ENCODE measurements at regions not wholly inside any gene's neighbourhood (a gene's known extent, or its start where the extent isn't known, plus 50 kb on each side); places are given as distances from the start of the nearest gene placed in this dataset.

GRCh38 chr3:159189994-159190669 is 388.3 kb downstream of the MFSD1 start:
- no peak for TF ChIP-seq CTCF (conservative IDR thresholded peaks at IDR 0.05; ENCODE audit: low read depth, low read length)
- H3K4me3 ChIP-seq (ENCODE audit: low read length): no peak overlapping the region
- peak; percentile 48 for DNase-seq (ENCODE audit: low read depth)

- H3K4me3 ChIP-seq (ENCODE audit: low read length): no peak overlapping the region
- no peak for TF ChIP-seq CTCF (conservative IDR thresholded peaks at IDR 0.05; ENCODE audit: low read depth, low read length)
- peak; percentile 73 for DNase-seq (ENCODE audit: low read depth)
These were observed 389.6 kb downstream of the MFSD1 start for GRCh38 chr3:159191447-159191846.

GRCh38 chr3:159196359-159196758 is 394.5 kb downstream of the MFSD1 start:
- DNase-seq (ENCODE audit: low read depth): no peak
- TF ChIP-seq CTCF (conservative IDR thresholded peaks at IDR 0.05; ENCODE audit: low read depth, low read length): no peak
- H3K4me3 ChIP-seq (ENCODE audit: low read length): no peak overlapping the region

DNA sequence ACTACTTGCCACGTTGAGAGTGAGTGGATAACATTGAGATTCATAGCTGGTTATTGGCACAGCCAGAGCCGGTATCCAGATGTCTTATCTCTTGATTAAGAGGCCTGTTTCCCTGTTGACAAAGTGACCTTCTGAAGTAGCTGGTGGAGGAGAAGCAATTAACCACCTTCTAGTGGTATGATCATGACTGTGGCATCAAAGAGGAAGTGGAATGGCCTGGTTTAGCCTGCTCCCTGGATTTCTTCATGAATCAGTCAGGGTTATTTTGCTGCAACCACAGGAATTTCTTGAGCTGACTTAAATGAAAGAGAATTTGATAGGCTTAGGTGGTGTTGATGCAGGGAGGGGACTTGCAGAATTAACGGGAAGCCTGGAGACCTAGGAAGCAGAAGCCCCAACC is 398.3 kb downstream of the MFSD1 start:
- H3K4me3 ChIP-seq (ENCODE audit: low read length): no peak overlapping the region
- peak; percentile 88 for DNase-seq (ENCODE audit: low read depth)
- TF ChIP-seq CTCF (conservative IDR thresholded peaks at IDR 0.05; ENCODE audit: low read depth, low read length): no peak

DNA sequence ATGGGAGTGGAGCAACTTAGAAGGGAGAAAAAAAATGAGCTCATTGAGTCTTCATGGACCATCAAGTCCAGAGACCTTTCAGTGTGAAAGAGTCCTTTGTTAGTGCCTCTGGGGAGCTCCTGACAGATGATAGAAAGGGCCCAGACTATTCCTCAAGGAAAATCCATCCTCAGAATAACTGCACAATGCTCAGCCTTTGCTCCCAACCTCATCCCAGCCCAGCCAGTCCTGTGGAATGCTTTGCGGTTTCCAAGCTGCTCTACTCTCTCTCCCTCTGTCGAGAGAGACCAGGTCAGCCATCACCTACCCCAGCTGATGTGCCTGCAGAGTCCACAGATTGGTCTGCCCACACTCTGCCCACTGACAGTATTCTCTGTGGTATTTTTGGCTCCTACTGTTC is 406.2 kb downstream of the MFSD1 start:
- H3K4me3 ChIP-seq (ENCODE audit: low read length): no peak overlapping the region
- no peak for TF ChIP-seq CTCF (conservative IDR thresholded peaks at IDR 0.05; ENCODE audit: low read depth, low read length)
- no peak for DNase-seq (ENCODE audit: low read depth)

DNA sequence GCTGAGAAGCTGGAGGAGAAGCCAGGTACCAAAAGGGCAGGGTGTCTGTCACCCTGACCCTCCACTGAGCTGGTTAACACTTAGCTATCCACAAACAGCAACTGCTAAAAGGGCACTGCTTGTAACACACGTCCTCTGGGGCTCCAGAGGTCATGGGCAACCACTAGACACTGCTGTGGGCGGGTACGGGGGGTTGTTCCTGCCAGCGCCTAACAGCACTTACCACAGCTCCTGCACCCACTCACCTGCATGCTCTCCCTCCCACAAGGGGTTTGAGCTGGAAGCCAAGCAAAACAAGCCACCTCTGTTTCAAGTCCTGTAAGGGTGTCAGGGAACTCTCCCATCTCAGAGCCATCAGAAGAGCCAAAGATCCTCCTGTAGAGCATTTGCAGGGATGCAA is 407.6 kb downstream of the MFSD1 start:
- no peak for TF ChIP-seq CTCF (conservative IDR thresholded peaks at IDR 0.05; ENCODE audit: low read depth, low read length)
- H3K4me3 ChIP-seq (ENCODE audit: low read length): no peak overlapping the region
- DNase-seq (ENCODE audit: low read depth): no peak

- no peak for DNase-seq (ENCODE audit: low read depth)
- H3K4me3 ChIP-seq (ENCODE audit: low read length): no peak overlapping the region
- no peak for TF ChIP-seq CTCF (conservative IDR thresholded peaks at IDR 0.05; ENCODE audit: low read depth, low read length)
These were observed 408.5 kb downstream of the MFSD1 start for GRCh38 chr3:159210336-159210735.
